BLaER1 treated with 17β-estradiol and CSF1 and Interleukin-3, amounts not matched to agents 10 nM and 100 nM (cell line): ENCODE measurements at regions not wholly inside any gene's neighbourhood (a gene's known extent, or its start where the extent isn't known, plus 50 kb on each side); places are given as distances from the start of the nearest gene placed in this dataset.
"Not testable (repeated sequence)": the region's sequence is repeated elsewhere in the genome, so short reads cannot be mapped to it uniquely, and the experiment has no call there.

Experiments used
- H3K27ac ChIP-seq, 11 experiments: shearing (Covaris generic); formaldehyde crosslinking; 2 replicates each; pipeline ENCODE4 v1.8.1; 2022
- H3K27me3 ChIP-seq, 11 experiments: shearing (Covaris generic); formaldehyde crosslinking; 2 replicates each; pipeline ENCODE4 v1.8.1; 2022
- H3K36me3 ChIP-seq, 11 experiments: shearing (Covaris generic); formaldehyde crosslinking; 2 replicates each; pipeline ENCODE4 v1.8.1; 2022
- H3K4me1 ChIP-seq, 10 experiments: shearing (Covaris generic); formaldehyde crosslinking; 2 replicates each; pipeline ENCODE4 v1.8.1; 2022
- H3K4me2 ChIP-seq, 11 experiments: shearing (Covaris generic); formaldehyde crosslinking; 2 replicates each; pipeline ENCODE4 v1.8.1; 2022
- H3K4me3 ChIP-seq, 10 experiments: shearing (Covaris generic); formaldehyde crosslinking; 2 replicates each; pipeline ENCODE4 v1.8.1; 2022
- H3K9ac ChIP-seq, 11 experiments: shearing (Covaris generic); formaldehyde crosslinking; 2 replicates each; pipeline ENCODE4 v1.8.1; 2022
- H3K9me3 ChIP-seq, 11 experiments: shearing (Covaris generic); formaldehyde crosslinking; replicated peaks in 1 of 11; 2 replicates each; pipeline ENCODE4 v1.8.1; 2022
- H4K20me1 ChIP-seq, 11 experiments: shearing (Covaris generic); formaldehyde crosslinking; 2 replicates each; pipeline ENCODE4 v1.8.1; 2022
- Cebpa-rat ChIP-seq, 11 experiments: shearing (Covaris generic); IDR thresholded peaks; 2 replicates each; pipeline ENCODE4 v1.8.1; 2022

- no peak overlapping the region for H3K4me2 ChIP-seq
- H3K4me3 ChIP-seq = no peak overlapping the region
- no peaks in the 10 kb centered on the region for H4K20me1 ChIP-seq
- H3K27ac ChIP-seq = no peak overlapping the region
- H3K36me3 ChIP-seq = no peaks in the 10 kb centered on the region
- H3K9me3 ChIP-seq = peaks cover 0 to 9% (median 7%) of the 10 kb centered on the region in 11 experiments; a peak in 13 of 22 replicates
- no peaks in the 10 kb centered on the region for H3K4me1 ChIP-seq
- H3K27me3 ChIP-seq = no peaks in the 10 kb centered on the region
- TF ChIP-seq Cebpa-rat (IDR thresholded peaks at IDR 0.05) = no peak
- no peak overlapping the region for H3K9ac ChIP-seq
These were observed 1253.7 kb downstream of the TECRL start for GRCh38 chr4:63155561-63155960.

GRCh38 chr4:63123441-63123840 lies 1285.8 kb downstream of the TECRL start:
- H3K9me3 ChIP-seq = no peaks in the 10 kb centered on the region
- no peaks in the 10 kb centered on the region for H3K4me1 ChIP-seq
- no peaks in the 10 kb centered on the region for H3K27me3 ChIP-seq
- H3K9ac ChIP-seq = no peak overlapping the region
- H3K4me3 ChIP-seq = no peak overlapping the region
- no peaks in the 10 kb centered on the region for H3K36me3 ChIP-seq
- H4K20me1 ChIP-seq = no peaks in the 10 kb centered on the region
- H3K4me2 ChIP-seq = no peak overlapping the region
- H3K27ac ChIP-seq = no peak overlapping the region
- TF ChIP-seq Cebpa-rat (IDR thresholded peaks at IDR 0.05) = no peak

DNA sequence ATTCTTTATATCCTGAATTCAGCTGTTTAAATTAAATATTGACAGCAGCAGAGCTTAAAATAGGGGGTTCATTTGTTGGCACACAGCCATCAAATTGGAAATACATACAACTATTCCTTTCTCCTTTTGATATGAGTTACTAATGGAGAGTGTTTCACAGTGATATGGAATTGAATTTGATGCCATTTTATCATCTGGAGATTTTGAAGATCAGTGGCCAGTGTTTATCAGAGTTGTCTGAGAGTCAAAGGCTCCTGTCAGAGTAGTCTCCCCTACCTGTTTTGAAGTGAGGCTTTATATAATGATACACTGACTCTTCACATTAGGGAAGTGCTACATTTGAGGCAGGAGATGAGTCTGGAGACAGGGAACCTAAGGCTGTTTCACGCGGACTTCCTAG lies 1286.3 kb downstream of the TECRL start:
- H3K4me2 ChIP-seq = no peak overlapping the region
- H3K4me3 ChIP-seq = no peak overlapping the region
- H3K27me3 ChIP-seq = no peaks in the 10 kb centered on the region
- H3K27ac ChIP-seq = no peak overlapping the region
- H3K9ac ChIP-seq = no peak overlapping the region
- H4K20me1 ChIP-seq = no peaks in the 10 kb centered on the region
- no peaks in the 10 kb centered on the region for H3K36me3 ChIP-seq
- TF ChIP-seq Cebpa-rat (IDR thresholded peaks at IDR 0.05) = no peak
- no peaks in the 10 kb centered on the region for H3K4me1 ChIP-seq
- no peaks in the 10 kb centered on the region for H3K9me3 ChIP-seq

GRCh38 chr4:63106600-63106999 lies 1302.7 kb downstream of the TECRL start:
- Histone ChIP-seq H4K20me1 (no peaks in the 10 kb centered on the region), H3K9ac (no peak overlapping the region), H3K9me3 (no peaks in the 10 kb centered on the region), H3K4me1 (peaks cover 0 to 7% (median 0%) of the 10 kb centered on the region in 10 experiments; a peak in 3 of 20 replicates), H3K27ac (no peak overlapping the region), H3K27me3 (no peaks in the 10 kb centered on the region), H3K4me3 (no peak overlapping the region), H3K36me3 (no peaks in the 10 kb centered on the region), H3K4me2 (no peak overlapping the region)
- no peak for TF ChIP-seq Cebpa-rat (IDR thresholded peaks at IDR 0.05)

- Histone ChIP-seq H3K27me3 (no peaks in the 10 kb centered on the region), H3K4me1 (peaks cover 0 to 7% (median 0%) of the 10 kb centered on the region in 10 experiments; a peak in 3 of 20 replicates), H3K9ac (no peak overlapping the region), H3K4me2 (no peak overlapping the region), H4K20me1 (no peaks in the 10 kb centered on the region), H3K27ac (no peak overlapping the region), H3K36me3 (no peaks in the 10 kb centered on the region), H3K9me3 (no peaks in the 10 kb centered on the region), H3K4me3 (no peak overlapping the region)
- no peak for TF ChIP-seq Cebpa-rat (IDR thresholded peaks at IDR 0.05)
These were observed 1303.4 kb downstream of the TECRL start for GRCh38 chr4:63105839-63106238.

GRCh38 chr4:63090641-63091040 lies 1318.6 kb downstream of the TECRL start:
- Histone ChIP-seq H3K9ac (no peak overlapping the region), H3K4me3 (no peak overlapping the region), H3K27ac (no peak overlapping the region), H3K36me3 (no peaks in the 10 kb centered on the region), H3K9me3 (no peaks in the 10 kb centered on the region), H3K27me3 (no peaks in the 10 kb centered on the region), H3K4me1 (no peaks in the 10 kb centered on the region), H4K20me1 (no peaks in the 10 kb centered on the region), H3K4me2 (no peak overlapping the region)
- no peak for TF ChIP-seq Cebpa-rat (IDR thresholded peaks at IDR 0.05)

DNA sequence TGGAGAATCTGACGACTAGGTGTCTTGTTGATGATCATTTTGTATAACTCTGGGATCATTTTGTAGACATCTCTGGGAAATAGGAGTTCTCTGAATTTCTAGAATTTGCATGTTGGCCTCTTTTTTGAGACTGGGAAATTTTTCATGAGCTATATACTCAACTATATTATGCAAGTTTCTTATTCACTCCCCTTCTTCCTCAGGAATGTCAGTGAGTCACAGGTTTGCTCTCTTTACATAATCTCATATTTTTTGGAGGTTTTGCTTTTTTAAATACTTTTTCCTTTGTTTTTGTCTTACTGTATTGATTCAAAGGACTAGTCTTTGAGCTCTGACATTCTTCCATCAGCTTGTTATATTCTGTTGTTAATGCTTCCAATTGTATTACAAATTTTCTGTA lies 1324.2 kb downstream of the TECRL start:
- H3K9me3 ChIP-seq = peaks cover 0 to 8% (median 6%) of the 10 kb centered on the region in 11 experiments; a peak in 9 of 22 replicates
- no peak overlapping the region for H3K9ac ChIP-seq
- H3K4me1 ChIP-seq = no peaks in the 10 kb centered on the region
- no peaks in the 10 kb centered on the region for H3K27me3 ChIP-seq
- H3K27ac ChIP-seq = no peak overlapping the region
- H3K36me3 ChIP-seq = no peaks in the 10 kb centered on the region
- no peak overlapping the region for H3K4me3 ChIP-seq
- no peak for TF ChIP-seq Cebpa-rat (IDR thresholded peaks at IDR 0.05)
- H4K20me1 ChIP-seq = no peaks in the 10 kb centered on the region
- H3K4me2 ChIP-seq = no peak overlapping the region

DNA sequence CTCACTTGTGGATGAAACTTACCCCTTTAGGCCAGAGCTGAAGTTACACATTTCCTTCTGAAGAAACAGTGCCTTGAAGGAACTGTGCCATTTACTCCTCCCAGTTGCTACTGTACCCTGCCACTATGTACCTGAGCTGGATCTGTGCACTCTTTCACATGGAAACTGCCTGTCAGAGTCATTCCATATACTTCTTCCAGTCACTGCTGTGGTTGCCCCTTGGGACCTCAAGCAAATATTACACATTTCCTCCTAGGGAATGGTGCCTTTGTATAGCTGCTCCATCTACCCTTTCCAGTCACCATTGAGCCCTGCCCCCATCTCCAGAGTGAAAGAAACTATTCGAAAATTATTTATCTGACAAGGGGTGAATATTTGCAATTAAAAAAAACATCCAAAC lies 1328.3 kb downstream of the TECRL start:
- Histone ChIP-seq H3K27me3 (no peaks in the 10 kb centered on the region), H3K4me3 (no peak overlapping the region), H3K4me2 (no peak overlapping the region), H3K27ac (no peak overlapping the region), H3K4me1 (no peaks in the 10 kb centered on the region), H3K9ac (no peak overlapping the region), H3K36me3 (no peaks in the 10 kb centered on the region), H3K9me3 (peaks cover 0 to 20% (median 10%) of the 10 kb centered on the region in 11 experiments; a peak in 10 of 22 replicates), H4K20me1 (no peaks in the 10 kb centered on the region)
- TF ChIP-seq Cebpa-rat (IDR thresholded peaks at IDR 0.05) = no peak

- Histone ChIP-seq H4K20me1 (no peaks in the 10 kb centered on the region), H3K4me2 (no peak overlapping the region), H3K27me3 (no peaks in the 10 kb centered on the region), H3K4me3 (no peak overlapping the region), H3K36me3 (no peaks in the 10 kb centered on the region), H3K27ac (no peak overlapping the region), H3K4me1 (no peaks in the 10 kb centered on the region), H3K9me3 (peaks cover 0 to 11% (median 8%) of the 10 kb centered on the region in 11 experiments; a peak in 15 of 22 replicates), H3K9ac (no peak overlapping the region)
- no peak for TF ChIP-seq Cebpa-rat (IDR thresholded peaks at IDR 0.05)
These were observed 1345.5 kb downstream of the TECRL start for GRCh38 chr4:63063760-63064159.

- peaks cover 0 to 11% (median 8%) of the 10 kb centered on the region in 11 experiments; a peak in 15 of 22 replicates for H3K9me3 ChIP-seq
- H3K36me3 ChIP-seq, H3K9ac ChIP-seq, H3K4me1 ChIP-seq, H3K4me2 ChIP-seq, H3K27me3 ChIP-seq, H3K4me3 ChIP-seq, H3K27ac ChIP-seq, H4K20me1 ChIP-seq: not testable (repeated sequence)
These were observed 1346.4 kb downstream of the TECRL start for GRCh38 chr4:63062891-63063290.
